Central memory CD4-positive, alpha-beta T cell (primary cell): ENCODE measurements at regions not wholly inside any gene's neighbourhood (a gene's known extent, or its start where the extent isn't known, plus 50 kb on each side); places are given as distances from the start of the nearest gene placed in this dataset.

Experiments used
- DNase-seq: peaks from one replicate; pipeline ENCODE4 v3.0.0; 2022

GRCh38 chr1:38569932-38570656, 289.5 kb downstream of the RRAGC start:
- no peak for DNase-seq

GRCh38 chr1:38568061-38568857, 291.3 kb downstream of the RRAGC start:
- DNase-seq: no peak

GRCh38 chr1:38567401-38567800, 292.2 kb downstream of the RRAGC start:
- DNase-seq: no peak

GRCh38 chr1:38565020-38565491, 294.5 kb downstream of the RRAGC start:
- no peak for DNase-seq

GRCh38 chr1:38563942-38564735, 295.4 kb downstream of the RRAGC start:
- no peak for DNase-seq

- no peak for DNase-seq
Observed at GRCh38 chr1:38561725-38562124, 297.8 kb downstream of the RRAGC start.

GRCh38 chr1:38561110-38561509, 298.5 kb downstream of the RRAGC start:
- no peak for DNase-seq

- DNase-seq: no peak
Observed at GRCh38 chr1:38560457-38560856, 299.1 kb downstream of the RRAGC start.

GRCh38 chr1:38559446-38560165, 300.0 kb downstream of the RRAGC start:
- DNase-seq: peak; percentile 94

- DNase-seq: no peak
Observed at GRCh38 chr1:38558500-38559445, 300.8 kb downstream of the RRAGC start.

GRCh38 chr1:38558055-38558454, 301.5 kb downstream of the RRAGC start:
- no peak for DNase-seq

GRCh38 chr1:38555594-38555993, 304.0 kb downstream of the RRAGC start:
- DNase-seq: no peak

- no peak for DNase-seq
Observed at GRCh38 chr1:38555130-38555529, 304.4 kb downstream of the RRAGC start.

- DNase-seq: no peak
Observed at GRCh38 chr1:38551318-38552307, 308.0 kb downstream of the RRAGC start.

GRCh38 chr1:38549191-38549590, 310.4 kb downstream of the RRAGC start:
- DNase-seq: no peak

GRCh38 chr1:38547321-38547720, 312.3 kb downstream of the RRAGC start:
- DNase-seq: no peak

- no peak for DNase-seq
Observed at GRCh38 chr1:38546636-38547035, 312.9 kb downstream of the RRAGC start.

GRCh38 chr1:38541223-38541622, 318.3 kb downstream of the RRAGC start:
- DNase-seq: no peak

GRCh38 chr1:38539931-38540330, 319.6 kb downstream of the RRAGC start:
- no peak for DNase-seq

- DNase-seq: no peak
Observed at GRCh38 chr1:38538834-38539233, 320.7 kb downstream of the RRAGC start.
